H1 (cell line): ENCODE measurements at regions not wholly inside any gene's neighbourhood (a gene's known extent, or its start where the extent isn't known, plus 50 kb on each side); places are given as distances from the start of the nearest gene placed in this dataset.

Experiments
- GABPA ChIP-seq: IDR thresholded peaks from 2 replicates; pipeline ENCODE4 v1.6.1; 2011; ENCODE audit warnings: mild to moderate bottlenecking, low read length, moderate library complexity, borderline replicate concordance; ENCODE audit not compliant: insufficient read depth
- KDM5A ChIP-seq: fragments of 200-600 bp; IDR thresholded peaks from 2 replicates; pipeline ENCODE4 v1.7.1; 2012; ENCODE audit warnings: mild to moderate bottlenecking, low read length, inconsistent platforms, mixed read lengths
- PHF8 ChIP-seq: fragments of 200-600 bp; sonication (generic); conservative IDR thresholded peaks from 2 replicates; pipeline ENCODE4 v1.7.1; 2012; ENCODE audit warnings: low read depth, mild to moderate bottlenecking, inconsistent platforms, low read length, moderate library complexity
- POLR2A ChIP-seq, 2 experiments: IDR thresholded peaks; 1 replicate in 1 of 2; 2 replicates in 1 of 2; pipeline ENCODE4 v1.6.1; 2011; ENCODE audit warnings: low read depth in 2 of 2, low read length in 2 of 2, mild to moderate bottlenecking in 2 of 2; ENCODE audit errors: control extremely low read depth in 1 of 2
- POLR2AphosphoS5 ChIP-seq: IDR thresholded peaks from 2 replicates; pipeline ENCODE4 v1.6.1; 2011; ENCODE audit warnings: low read depth, low read length
- SRF ChIP-seq: IDR thresholded peaks from 2 replicates; pipeline ENCODE4 v1.6.1; 2011; ENCODE audit warnings: mild to moderate bottlenecking, low read depth, low read length, moderate library complexity
- TF ChIP-seq, protein P1 (sequence below), 3 experiments: IDR thresholded peaks; 1 replicate in 2 of 3; 2 replicates in 1 of 3; pipeline versions ENCODE4 v1.5.1 to v1.6.1; 2011; ENCODE audit warnings: low read length in 3 of 3, mild to moderate bottlenecking in 3 of 3, inconsistent platforms in 2 of 3, low read depth in 1 of 3, moderate library complexity in 1 of 3; ENCODE audit not compliant: insufficient read depth in 1 of 3; ENCODE audit errors: control extremely low read depth in 1 of 3

DNA sequence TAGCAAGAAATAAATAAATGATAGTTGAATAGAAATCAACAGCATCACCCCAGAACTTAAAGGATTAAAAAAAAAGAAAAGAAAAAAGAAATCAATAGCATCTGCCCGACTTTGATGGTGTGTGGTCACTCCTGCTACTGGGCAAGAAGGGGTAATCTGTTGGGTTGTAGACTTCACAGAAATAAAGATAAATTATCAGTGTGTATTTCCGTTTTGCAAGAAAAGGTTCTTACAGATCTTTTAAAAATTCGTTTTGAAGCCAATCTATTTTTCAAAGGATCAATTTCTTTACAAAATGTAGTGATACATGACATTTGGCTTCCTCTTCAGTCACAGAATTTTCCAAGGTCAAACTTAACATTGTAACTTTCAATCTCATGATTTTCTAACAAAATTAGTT lies 448.9 kb upstream of the FAR2 start:
- TF ChIP-seq SRF = no peak
- TF ChIP-seq, protein P1, sequence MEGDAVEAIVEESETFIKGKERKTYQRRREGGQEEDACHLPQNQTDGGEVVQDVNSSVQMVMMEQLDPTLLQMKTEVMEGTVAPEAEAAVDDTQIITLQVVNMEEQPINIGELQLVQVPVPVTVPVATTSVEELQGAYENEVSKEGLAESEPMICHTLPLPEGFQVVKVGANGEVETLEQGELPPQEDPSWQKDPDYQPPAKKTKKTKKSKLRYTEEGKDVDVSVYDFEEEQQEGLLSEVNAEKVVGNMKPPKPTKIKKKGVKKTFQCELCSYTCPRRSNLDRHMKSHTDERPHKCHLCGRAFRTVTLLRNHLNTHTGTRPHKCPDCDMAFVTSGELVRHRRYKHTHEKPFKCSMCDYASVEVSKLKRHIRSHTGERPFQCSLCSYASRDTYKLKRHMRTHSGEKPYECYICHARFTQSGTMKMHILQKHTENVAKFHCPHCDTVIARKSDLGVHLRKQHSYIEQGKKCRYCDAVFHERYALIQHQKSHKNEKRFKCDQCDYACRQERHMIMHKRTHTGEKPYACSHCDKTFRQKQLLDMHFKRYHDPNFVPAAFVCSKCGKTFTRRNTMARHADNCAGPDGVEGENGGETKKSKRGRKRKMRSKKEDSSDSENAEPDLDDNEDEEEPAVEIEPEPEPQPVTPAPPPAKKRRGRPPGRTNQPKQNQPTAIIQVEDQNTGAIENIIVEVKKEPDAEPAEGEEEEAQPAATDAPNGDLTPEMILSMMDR (IDR thresholded peaks at IDR 0.05; ENCODE audit: control extremely low read depth in 1 of 3, insufficient read depth in 1 of 3, low read depth in 1 of 3, low read length in 3 of 3) = no peak
- no peak for TF ChIP-seq POLR2A (IDR thresholded peaks at IDR 0.05; ENCODE audit: control extremely low read depth in 1 of 2, low read depth in 2 of 2, low read length in 2 of 2)
- no peak for TF ChIP-seq KDM5A
- no peak for TF ChIP-seq POLR2AphosphoS5
- no peak for TF ChIP-seq PHF8
- TF ChIP-seq GABPA = no peak
